HCT116 (cell line): ENCODE measurements at regions not wholly inside any gene's neighbourhood (a gene's known extent, or its start where the extent isn't known, plus 50 kb on each side); places are given as distances from the start of the nearest gene placed in this dataset.

ENCODE experiments used
- ATAC-seq: fragments of 200-7000 bp; cut with Tn5 transposase; 2 replicates; pipeline ENCODE4 v1.9.1; 2020; ENCODE audit warnings: mild to moderate bottlenecking, moderate library complexity
- BruUV-seq: library from RNA; stranded (reverse); fragments of 400-500 nt; replicated peaks from 2 replicates; lab custom pipeline; 2021; lab: Mats Ljungman, UMichigan
- CTCF ChIA-PET: fragments of 300-600 bp; sonication (Branson Sonifier 250); formaldehyde crosslinking; loops from one replicate; lab custom pipeline; 2021; ENCODE audit warnings: antibody characterized with exemption; lab: Charles Lee
- POLR2A ChIA-PET: fragments of 300-600, 350-600 bp; sonication (Branson Sonifier 250); formaldehyde crosslinking; loops from one replicate; lab custom pipeline; 2021; ENCODE audit warnings: antibody characterized with exemption; lab: Charles Lee
- RAD21 ChIA-PET, 2 experiments: fragments of 300-600 bp; sonication (Branson Sonifier 250); formaldehyde crosslinking; loops; one replicate each; lab custom pipeline; 2023; ENCODE audit warnings: low total read pairs in 2 of 2; ENCODE audit not compliant: uncharacterized antibody in 2 of 2, unreplicated experiment in 2 of 2, low non-redundant PET in 1 of 2; lab: Charles Lee
- DNase-seq: peaks from one replicate; pipeline ENCODE4 v3.0.0-alpha.2; 2010; ENCODE audit warnings: low read depth, low spot score
- H2AFZ ChIP-seq: fragments of 200-600 bp; shearing (Covaris generic), sonication (generic); 2 replicates; pipeline ENCODE4 v1.6.1; 2017; ENCODE audit warnings: low read depth, mixed run types, mixed read lengths, antibody characterized with exemption, low read length; ENCODE audit not compliant: poor library complexity, severe bottlenecking
- H3K27ac ChIP-seq: 2 replicates; pipeline ENCODE4 v1.5.1; 2012; ENCODE audit warnings: low read depth, low read length
- H3K27me3 ChIP-seq: fragments of 200-600 bp; sonication (generic); 2 replicates; pipeline ENCODE4 v1.6.1; 2016; ENCODE audit warnings: mixed run types, low read length, mixed read lengths; ENCODE audit not compliant: insufficient read depth
- H3K36me3 ChIP-seq, 2 experiments: fragments of 200-500 bp in 1 of 2; fragments of 200-600 bp in 1 of 2; sonication (Bioruptor generic) in 1 of 2; sonication (generic) in 1 of 2; 2 replicates each; pipeline versions ENCODE4 v1.5.1 to v1.6.1; 2014 to 2016; ENCODE audit warnings: low read length in 2 of 2, inconsistent platforms in 1 of 2, mixed read lengths in 1 of 2, mixed run types in 1 of 2; ENCODE audit not compliant: insufficient read depth in 2 of 2, control insufficient read depth in 1 of 2
- H3K4me1 ChIP-seq, 2 experiments: fragments of 200-600 bp in 1 of 2; sonication (generic) in 1 of 2; 2 replicates each; pipeline versions ENCODE4 v1.5.1 to v1.6.1; 2012 to 2017; ENCODE audit warnings: low read length in 2 of 2, inconsistent platforms in 1 of 2, mild to moderate bottlenecking in 1 of 2, mixed read lengths in 1 of 2, mixed run types in 1 of 2, moderate library complexity in 1 of 2; ENCODE audit not compliant: insufficient read depth in 2 of 2, control insufficient read depth in 1 of 2
- H3K4me2 ChIP-seq: fragments of 200-600 bp; sonication (generic); 2 replicates; pipeline ENCODE4 v1.6.1; 2017; ENCODE audit warnings: mixed run types, low read length, mixed read lengths
- H3K4me3 ChIP-seq, 2 experiments: fragments of 200-600 bp in 1 of 2; sonication (generic) in 1 of 2; replicated peaks in 1 of 2; 2 replicates each; pipeline ENCODE4 v1.5.1; 2011 to 2016; ENCODE audit warnings: low read length in 2 of 2, control low read depth in 1 of 2, low read depth in 1 of 2, mild to moderate bottlenecking in 1 of 2, mixed read lengths in 1 of 2, mixed run types in 1 of 2
- H3K79me2 ChIP-seq: fragments of 200-600 bp; sonication (generic); 2 replicates; pipeline ENCODE4 v1.6.1; 2017; ENCODE audit warnings: mild to moderate bottlenecking, mixed run types, low read length, moderate library complexity, mixed read lengths; ENCODE audit not compliant: insufficient read depth
- H3K9ac ChIP-seq: fragments of 200-600 bp; sonication (generic); 2 replicates; pipeline ENCODE4 v1.6.1; 2016; ENCODE audit warnings: low read length, mixed read lengths
- H3K9me2 ChIP-seq: fragments of 200-600 bp; sonication (generic), shearing (Covaris generic); 2 replicates; pipeline ENCODE4 v1.6.1; 2017; ENCODE audit warnings: mixed run types, mild to moderate bottlenecking, moderate library complexity; ENCODE audit not compliant: insufficient read depth
- H3K9me3 ChIP-seq, 2 experiments: fragments of 200-500 bp in 1 of 2; fragments of 200-600 bp in 1 of 2; sonication (Bioruptor generic) in 1 of 2; sonication (generic) in 1 of 2; 2 replicates each; pipeline ENCODE4 v1.6.1; 2014 to 2017; ENCODE audit warnings: low read length in 2 of 2, mixed read lengths in 2 of 2, inconsistent platforms in 1 of 2, low read depth in 1 of 2, mild to moderate bottlenecking in 1 of 2, mixed run types in 1 of 2, moderate library complexity in 1 of 2; ENCODE audit not compliant: control insufficient read depth in 1 of 2, insufficient read depth in 1 of 2
- H4K20me1 ChIP-seq: fragments of 200-600 bp; sonication (generic), shearing (Covaris generic); 2 replicates; pipeline ENCODE4 v1.6.1; 2017; ENCODE audit warnings: mixed run types, mild to moderate bottlenecking, moderate library complexity; ENCODE audit not compliant: insufficient read depth
- CEBPB ChIP-seq: IDR thresholded peaks from 2 replicates; pipeline ENCODE4 v1.6.1; 2012; ENCODE audit warnings: low read depth
- CTCF ChIP-seq, 3 experiments: fragments of 200-600 bp in 1 of 3; sonication (generic) in 1 of 3; IDR thresholded peaks in 2 of 3; conservative IDR thresholded peaks in 1 of 3; 2 replicates each; pipeline ENCODE4 v1.5.1; 2012 to 2017; ENCODE audit warnings: low read depth in 2 of 3, low read length in 2 of 3, antibody characterized with exemption in 1 of 3, borderline replicate concordance in 1 of 3, control low read depth in 1 of 3, mild to moderate bottlenecking in 1 of 3, mixed read lengths in 1 of 3, mixed run types in 1 of 3, moderate library complexity in 1 of 3; ENCODE audit not compliant: insufficient read depth in 1 of 3
- EGR1 ChIP-seq: IDR thresholded peaks from 2 replicates; pipeline ENCODE4 v1.6.1; 2012; ENCODE audit warnings: low read depth
- ELF1 ChIP-seq: IDR thresholded peaks from 2 replicates; pipeline ENCODE4 v1.6.1; 2012; ENCODE audit warnings: low read depth, borderline replicate concordance
- FOSL1 ChIP-seq: IDR thresholded peaks from 2 replicates; pipeline ENCODE4 v1.6.1; 2012; ENCODE audit warnings: low read depth
- JUND ChIP-seq: IDR thresholded peaks from 2 replicates; pipeline ENCODE4 v1.6.1; 2012
- POLR2A ChIP-seq: IDR thresholded peaks from 2 replicates; pipeline ENCODE4 v1.7.0; 2011; ENCODE audit warnings: borderline replicate concordance; ENCODE audit not compliant: insufficient read depth, insufficient read length; ENCODE audit errors: extremely low read depth
- POLR2AphosphoS5 ChIP-seq: IDR thresholded peaks from 2 replicates; pipeline ENCODE4 v1.6.1; 2011; ENCODE audit warnings: mild to moderate bottlenecking, low read depth, low read length, moderate library complexity
- RAD21 ChIP-seq: IDR thresholded peaks from 2 replicates; pipeline ENCODE4 v1.6.1; 2012; ENCODE audit warnings: low read depth, mild to moderate bottlenecking
- SIN3A ChIP-seq: IDR thresholded peaks from 2 replicates; pipeline ENCODE4 v1.6.1; 2012; ENCODE audit warnings: low read depth
- SRF ChIP-seq: IDR thresholded peaks from 2 replicates; pipeline ENCODE4 v1.6.1; 2012; ENCODE audit warnings: low read depth
- TCF7L2 ChIP-seq: IDR thresholded peaks from 2 replicates; pipeline ENCODE4 v1.7.0; 2011; ENCODE audit warnings: borderline replicate concordance, inconsistent platforms; ENCODE audit not compliant: insufficient read depth, insufficient read length; ENCODE audit errors: extremely low read depth
- YY1 ChIP-seq: IDR thresholded peaks from 2 replicates; pipeline ENCODE4 v1.6.1; 2011; ENCODE audit warnings: low read length, low read depth, moderate library complexity, mild to moderate bottlenecking; ENCODE audit not compliant: insufficient replicate concordance; ENCODE audit errors: extremely low read depth
- ZBTB33 ChIP-seq: IDR thresholded peaks from 2 replicates; pipeline ENCODE4 v1.6.1; 2011; ENCODE audit warnings: mild to moderate bottlenecking, low read length, moderate library complexity; ENCODE audit not compliant: insufficient replicate concordance; ENCODE audit errors: extremely low read depth
- ZNF274 ChIP-seq: fragments of 200-500 bp; sonication (Bioruptor generic); IDR thresholded peaks from 2 replicates; pipeline ENCODE4 v1.6.1; 2014; ENCODE audit warnings: mild to moderate bottlenecking, low read depth, low read length, inconsistent platforms
- intact Hi-C: fragments of 100-400 bp; cut with micrococcal nuclease; formaldehyde crosslinking; loops from 2 replicates; pipeline ENCODE4 v1.10.0; 2022
- TF ChIP-seq, protein P1 (sequence below): IDR thresholded peaks from 2 replicates; pipeline ENCODE4 v1.6.1; 2012
- TF ChIP-seq, protein P2 (sequence below): IDR thresholded peaks from 2 replicates; pipeline ENCODE4 v1.6.1; 2012; ENCODE audit warnings: low read depth

DNA sequence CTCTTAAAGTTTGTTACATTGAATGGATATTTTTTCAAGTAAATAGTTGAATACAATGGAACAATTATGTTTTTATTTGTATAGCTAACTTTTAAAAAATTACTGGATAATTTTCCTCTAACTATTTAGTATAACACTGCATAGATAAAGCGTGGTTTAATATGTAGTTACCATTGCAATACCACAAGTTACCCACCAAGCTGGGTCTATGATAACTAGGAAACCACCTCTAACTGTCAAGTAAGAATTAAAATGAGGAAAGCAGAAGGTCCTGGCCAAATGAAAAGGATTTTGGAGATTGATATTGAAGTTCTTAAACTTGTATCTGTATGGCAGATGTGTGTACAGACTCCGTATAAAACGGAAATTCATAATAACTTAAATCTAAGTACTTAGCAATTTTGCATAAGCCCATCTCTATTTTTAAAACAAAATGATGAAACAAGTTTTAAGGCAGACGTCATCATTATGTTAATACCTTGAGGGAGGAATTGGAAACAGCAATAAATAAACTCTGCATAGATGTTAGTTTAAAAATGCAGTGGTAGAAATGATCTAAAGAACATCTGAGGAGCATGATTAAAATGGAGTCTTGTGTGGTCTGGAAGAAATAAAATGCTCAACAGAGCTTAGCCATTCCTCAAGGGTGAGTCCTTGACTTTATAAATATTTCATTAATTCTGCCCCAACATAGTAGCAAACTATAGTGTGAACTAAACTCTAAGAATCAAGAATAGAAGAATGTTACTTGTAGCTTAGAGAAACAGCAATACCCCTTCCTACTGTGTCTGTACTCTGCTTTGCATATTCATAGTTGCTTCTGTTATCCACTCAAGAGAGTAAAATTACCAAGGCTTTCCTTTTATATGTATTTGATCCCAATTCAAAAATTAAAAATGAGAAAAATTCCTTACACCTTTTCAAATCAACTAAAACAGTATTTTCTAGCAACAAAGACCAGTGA, 206.4 kb upstream of the FERD3L start:
- intact Hi-C loops: no loop called here
- Histone ChIP-seq H3K27ac (no peak overlapping the region), H3K4me2 (no peak overlapping the region), H3K9me3 (no peaks in the 10 kb centered on the region), H3K4me3 (no peak overlapping the region), H3K9ac (no peak overlapping the region), H3K36me3 (no peaks in the 10 kb centered on the region), H3K79me2 (no peaks in the 10 kb centered on the region), H3K4me1 (no peaks in the 10 kb centered on the region), H3K9me2 (no peaks in the 10 kb centered on the region), H2AFZ (peak overlapping the region; percentile 32), H3K27me3 (0 out of 2 replicates have a peak, but pooled peaks cover 5% of the 10 kb centered on the region), H4K20me1 (no peaks in the 10 kb centered on the region)
- ChIA-PET RAD21 (no interaction called here), POLR2A (no interaction called here), CTCF (no interaction called here)
- no TSS peak for BruUV-seq
- ATAC-seq (no peak), DNase-seq (no peak)
- TF ChIP-seq POLR2AphosphoS5 (no peak), POLR2A (no peak), CTCF (IDR thresholded peaks at IDR 0.05 in 2 of 3, conservative IDR thresholded peaks at IDR 0.05 in 1 of 3; ENCODE audit: borderline replicate concordance in 1 of 3, insufficient read depth in 1 of 3, low read depth in 2 of 3, low read length in 2 of 3) (no peak), YY1 (no peak), FOSL1 (no peak), EGR1 (no peak), SIN3A (no peak), TCF7L2 (no peak), ELF1 (no peak), SRF (no peak), JUND (no peak), RAD21 (no peak), CEBPB (no peak), ZBTB33 (no peak), ZNF274 (no peak)
- TF ChIP-seq, protein P1, sequence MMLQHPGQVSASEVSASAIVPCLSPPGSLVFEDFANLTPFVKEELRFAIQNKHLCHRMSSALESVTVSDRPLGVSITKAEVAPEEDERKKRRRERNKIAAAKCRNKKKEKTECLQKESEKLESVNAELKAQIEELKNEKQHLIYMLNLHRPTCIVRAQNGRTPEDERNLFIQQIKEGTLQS: no peak
- TF ChIP-seq, protein P2, sequence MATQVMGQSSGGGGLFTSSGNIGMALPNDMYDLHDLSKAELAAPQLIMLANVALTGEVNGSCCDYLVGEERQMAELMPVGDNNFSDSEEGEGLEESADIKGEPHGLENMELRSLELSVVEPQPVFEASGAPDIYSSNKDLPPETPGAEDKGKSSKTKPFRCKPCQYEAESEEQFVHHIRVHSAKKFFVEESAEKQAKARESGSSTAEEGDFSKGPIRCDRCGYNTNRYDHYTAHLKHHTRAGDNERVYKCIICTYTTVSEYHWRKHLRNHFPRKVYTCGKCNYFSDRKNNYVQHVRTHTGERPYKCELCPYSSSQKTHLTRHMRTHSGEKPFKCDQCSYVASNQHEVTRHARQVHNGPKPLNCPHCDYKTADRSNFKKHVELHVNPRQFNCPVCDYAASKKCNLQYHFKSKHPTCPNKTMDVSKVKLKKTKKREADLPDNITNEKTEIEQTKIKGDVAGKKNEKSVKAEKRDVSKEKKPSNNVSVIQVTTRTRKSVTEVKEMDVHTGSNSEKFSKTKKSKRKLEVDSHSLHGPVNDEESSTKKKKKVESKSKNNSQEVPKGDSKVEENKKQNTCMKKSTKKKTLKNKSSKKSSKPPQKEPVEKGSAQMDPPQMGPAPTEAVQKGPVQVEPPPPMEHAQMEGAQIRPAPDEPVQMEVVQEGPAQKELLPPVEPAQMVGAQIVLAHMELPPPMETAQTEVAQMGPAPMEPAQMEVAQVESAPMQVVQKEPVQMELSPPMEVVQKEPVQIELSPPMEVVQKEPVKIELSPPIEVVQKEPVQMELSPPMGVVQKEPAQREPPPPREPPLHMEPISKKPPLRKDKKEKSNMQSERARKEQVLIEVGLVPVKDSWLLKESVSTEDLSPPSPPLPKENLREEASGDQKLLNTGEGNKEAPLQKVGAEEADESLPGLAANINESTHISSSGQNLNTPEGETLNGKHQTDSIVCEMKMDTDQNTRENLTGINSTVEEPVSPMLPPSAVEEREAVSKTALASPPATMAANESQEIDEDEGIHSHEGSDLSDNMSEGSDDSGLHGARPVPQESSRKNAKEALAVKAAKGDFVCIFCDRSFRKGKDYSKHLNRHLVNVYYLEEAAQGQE: no peak
